GM21423 (cell line): ENCODE measurements at regions not wholly inside any gene's neighbourhood (a gene's known extent, or its start where the extent isn't known, plus 50 kb on each side); places are given as distances from the start of the nearest gene placed in this dataset.
"Not testable (repeated sequence)": the region's sequence is repeated elsewhere in the genome, so short reads cannot be mapped to it uniquely, and the experiment has no call there.

Experiments
- ATAC-seq: cut with Tn5 transposase; IDR thresholded peaks from one replicate; pipeline ENCODE4 v1.9.1; 2021; ENCODE audit warnings: mild to moderate bottlenecking, moderate library complexity; ENCODE audit not compliant: unreplicated experiment

DNA sequence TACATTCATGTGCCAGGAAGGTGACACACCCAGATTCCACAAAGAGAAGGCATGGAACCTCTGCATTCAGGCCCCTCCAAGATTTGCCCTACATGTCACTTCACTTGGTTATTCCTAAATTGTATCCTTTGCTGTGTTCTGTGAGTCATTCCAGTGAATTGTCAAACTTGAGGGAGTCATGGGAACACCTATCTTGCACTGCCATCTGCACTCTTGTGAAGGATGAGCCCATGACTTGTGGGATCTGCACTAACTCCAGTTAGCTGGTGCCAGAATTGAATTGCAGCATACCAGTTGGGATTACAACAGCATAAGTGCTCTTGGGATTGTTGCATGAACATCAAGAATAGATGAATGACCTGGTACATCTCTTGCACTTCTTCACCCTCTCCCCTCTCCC is 1288.0 kb upstream of the ZEB2 start:
- no peak for ATAC-seq

DNA sequence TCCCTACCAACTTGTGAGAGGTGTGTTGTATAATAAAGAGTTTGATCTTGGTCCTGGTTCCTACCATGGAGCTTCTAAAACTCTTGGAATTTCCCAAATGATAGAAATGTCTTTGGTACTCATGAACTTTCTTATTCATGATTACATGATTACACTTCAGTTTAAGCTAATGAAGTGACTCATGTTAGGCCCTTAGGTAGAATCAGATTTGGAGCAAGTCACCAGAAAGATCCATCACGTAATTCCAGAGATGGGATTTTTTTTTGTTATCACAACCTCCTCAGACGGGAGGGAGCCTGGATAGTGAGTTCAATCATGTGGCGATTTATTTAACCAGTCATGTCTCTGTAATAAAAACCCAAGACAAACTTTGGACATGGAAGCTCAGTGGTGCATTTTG is 1287.6 kb upstream of the ZEB2 start:
- no peak for ATAC-seq

GRCh38 chr2:145806546-145806945 is 1286.6 kb upstream of the ZEB2 start:
- ATAC-seq, result no peak

GRCh38 chr2:145802133-145802532 is 1282.2 kb upstream of the ZEB2 start:
- ATAC-seq, result no peak

- no peak for ATAC-seq
These were observed 1281.3 kb upstream of the ZEB2 start for GRCh38 chr2:145801210-145801609.

DNA sequence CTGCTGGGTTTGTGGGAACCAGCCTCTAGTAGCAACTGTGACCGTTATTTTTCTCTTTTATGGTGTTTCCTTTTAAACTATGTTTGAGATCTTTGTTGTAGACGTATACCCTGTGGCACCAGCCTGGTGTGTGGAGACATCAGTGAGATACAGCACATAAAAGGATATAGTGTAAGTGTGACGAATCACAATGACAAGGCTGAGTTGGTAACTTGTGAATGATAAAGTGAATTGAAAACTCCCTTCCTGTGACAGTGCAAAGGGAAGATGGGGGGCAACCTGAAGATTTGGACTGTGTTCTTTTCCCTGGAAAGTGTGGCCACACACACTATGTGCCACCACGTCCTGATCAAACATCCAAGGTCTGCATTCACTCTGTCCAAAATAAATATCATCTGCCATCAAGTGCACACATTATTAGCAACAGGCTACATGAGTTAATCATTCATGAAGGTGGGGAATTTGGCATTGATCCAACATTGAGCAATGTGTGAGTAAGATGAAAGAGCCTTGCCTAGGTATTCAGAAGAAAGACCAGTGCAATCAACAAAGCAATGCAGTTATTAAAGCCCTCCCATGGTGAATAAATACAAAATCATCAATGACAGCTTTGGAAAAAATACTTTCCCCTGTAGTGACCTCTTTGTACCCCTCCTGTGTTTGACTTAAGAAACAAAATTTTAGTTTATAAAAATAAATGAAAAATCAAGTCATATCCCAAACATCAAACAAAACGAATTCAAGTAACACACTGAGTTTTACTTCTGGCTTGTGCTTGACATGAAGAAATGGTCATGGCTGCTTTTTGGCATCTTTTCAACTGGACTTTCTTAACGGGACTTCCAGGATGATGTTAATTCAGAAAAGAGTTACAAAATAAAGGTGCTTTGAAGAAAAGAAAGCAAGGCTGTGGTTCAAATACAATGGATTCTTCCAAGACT is 1280.5 kb upstream of the ZEB2 start:
- ATAC-seq, result no peak

GRCh38 chr2:145799595-145800108 is 1279.7 kb upstream of the ZEB2 start:
- ATAC-seq, result no peak

GRCh38 chr2:145798419-145798818 is 1278.5 kb upstream of the ZEB2 start:
- no peak for ATAC-seq

- no peak for ATAC-seq
These were observed 1277.8 kb upstream of the ZEB2 start for GRCh38 chr2:145797692-145798091.

DNA sequence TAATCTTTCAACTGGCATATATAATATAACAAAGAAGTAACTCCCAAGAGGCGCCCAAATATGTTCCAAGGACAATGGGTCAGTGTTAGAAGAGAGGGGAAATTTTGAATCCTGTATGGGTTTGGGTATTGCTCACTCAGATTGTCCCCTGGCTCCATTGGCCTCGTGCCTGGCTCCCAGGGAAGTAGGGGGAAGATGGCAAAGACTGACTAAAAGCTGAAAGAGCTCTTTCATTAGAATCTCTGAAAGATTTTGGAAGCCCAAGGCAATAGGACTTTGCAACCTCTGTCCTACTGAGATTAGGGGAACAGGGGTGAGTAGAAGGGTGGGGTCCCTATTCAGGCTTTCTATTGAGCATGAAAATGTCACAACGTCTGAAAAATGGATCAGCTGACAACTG is 1272.8 kb upstream of the ZEB2 start:
- no peak for ATAC-seq

- no peak for ATAC-seq
These were observed 1269.7 kb upstream of the ZEB2 start for GRCh38 chr2:145789636-145790035.

GRCh38 chr2:145787597-145788361 is 1267.9 kb upstream of the ZEB2 start:
- not testable (repeated sequence) for ATAC-seq

DNA sequence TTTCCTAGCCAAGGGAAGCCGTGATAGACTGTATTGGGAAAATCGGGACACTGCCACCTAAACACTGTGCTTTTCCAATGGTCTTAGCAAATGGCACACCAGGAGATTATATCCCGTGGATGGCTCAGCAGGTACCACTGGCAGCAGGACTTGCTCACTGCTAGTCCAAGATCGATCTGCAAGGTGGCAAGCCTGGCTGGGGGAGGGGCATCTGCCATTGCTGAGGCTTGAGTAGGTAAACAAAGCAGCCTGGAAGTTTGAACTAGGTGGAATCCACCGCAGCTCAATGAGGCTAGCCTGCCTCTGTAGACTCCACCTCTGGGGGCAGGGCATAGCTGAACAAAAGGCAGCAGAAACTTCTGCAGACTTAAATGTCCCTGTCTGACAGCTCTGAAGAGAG is 1262.7 kb upstream of the ZEB2 start:
- ATAC-seq, result not testable (repeated sequence)

DNA sequence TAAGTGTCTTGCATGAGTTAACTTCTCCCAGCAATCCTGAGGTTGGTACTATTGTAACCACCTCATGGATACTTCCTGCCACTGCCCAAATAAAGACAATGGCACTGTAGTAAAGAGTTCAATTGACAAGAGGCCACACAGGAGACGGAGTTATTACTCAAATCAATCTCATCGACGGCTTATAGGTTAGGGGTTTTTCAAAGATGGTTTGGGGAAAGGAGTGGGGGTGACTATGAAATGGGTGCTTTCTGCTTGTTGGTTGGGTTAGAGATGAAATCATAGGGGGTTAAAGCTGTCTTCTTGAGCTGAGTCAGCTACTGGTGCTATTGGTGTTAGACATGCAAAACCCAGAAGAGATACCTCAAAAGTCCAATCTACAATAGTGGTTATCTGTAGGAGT is 1258.0 kb upstream of the ZEB2 start:
- no peak for ATAC-seq

- no peak for ATAC-seq
These were observed 1257.4 kb upstream of the ZEB2 start for GRCh38 chr2:145777297-145777696.

- ATAC-seq, result no peak
These were observed 1255.7 kb upstream of the ZEB2 start for GRCh38 chr2:145775591-145775990.

GRCh38 chr2:145771525-145771924 is 1251.6 kb upstream of the ZEB2 start:
- peak; percentile 99 for ATAC-seq

DNA sequence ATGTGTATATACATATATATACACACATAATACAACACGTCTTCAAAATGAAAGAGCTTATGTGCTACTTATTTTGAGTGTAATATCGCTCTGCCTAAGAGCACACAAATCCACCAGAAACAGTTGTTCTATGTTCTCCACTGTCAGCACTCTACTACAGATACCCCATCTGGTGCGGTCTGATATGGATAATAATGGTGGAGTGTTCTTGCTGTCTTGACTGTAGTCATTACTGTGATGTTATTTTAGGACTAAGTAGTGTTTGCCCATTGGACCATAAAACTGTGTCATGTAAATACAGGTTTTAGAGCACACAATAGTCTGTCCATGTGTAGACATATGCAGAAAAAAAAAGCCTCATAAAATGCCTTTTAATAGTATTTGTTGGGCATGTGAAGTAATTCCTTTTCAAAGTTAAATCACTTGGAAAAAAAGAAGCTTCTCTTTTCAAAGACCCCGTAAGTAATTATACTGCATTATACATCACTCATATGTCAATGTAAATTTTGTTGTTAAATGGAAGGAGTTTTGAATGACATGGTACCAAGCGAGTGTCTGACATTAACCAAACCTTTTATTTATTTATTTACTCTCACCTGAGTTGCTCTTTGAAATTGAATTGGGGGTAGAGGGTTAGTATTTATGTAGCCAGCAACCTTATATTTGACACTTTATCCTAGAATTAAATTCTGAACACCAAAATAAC is 1249.2 kb upstream of the ZEB2 start:
- no peak for ATAC-seq

DNA sequence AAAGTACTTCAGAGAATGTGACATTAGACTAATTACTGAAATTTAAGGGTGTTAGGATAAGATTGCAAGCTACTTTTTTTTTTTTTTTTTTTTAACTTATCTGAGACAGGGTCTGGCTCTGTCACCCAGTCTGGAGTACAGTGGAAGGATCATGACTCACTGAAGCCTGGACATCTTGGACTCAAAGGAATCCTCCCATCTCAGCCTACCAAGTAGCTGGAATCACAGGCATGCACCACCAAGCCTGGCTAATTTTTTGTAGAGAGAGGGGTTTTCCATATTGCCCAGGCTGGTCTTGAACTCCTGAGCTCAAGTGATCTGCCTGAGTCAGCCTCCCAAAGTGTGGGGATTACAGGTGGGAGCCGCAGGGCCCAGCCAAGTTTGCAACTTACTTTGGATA is 1246.0 kb upstream of the ZEB2 start:
- ATAC-seq, result no peak

GRCh38 chr2:145764631-145765030 is 1244.7 kb upstream of the ZEB2 start:
- no peak for ATAC-seq
